ENCODE measurements at regions not wholly inside any gene's neighbourhood (a gene's known extent, or its start where the extent isn't known, plus 50 kb on each side); places are given as distances from the start of the nearest gene placed in this dataset.

DNA sequence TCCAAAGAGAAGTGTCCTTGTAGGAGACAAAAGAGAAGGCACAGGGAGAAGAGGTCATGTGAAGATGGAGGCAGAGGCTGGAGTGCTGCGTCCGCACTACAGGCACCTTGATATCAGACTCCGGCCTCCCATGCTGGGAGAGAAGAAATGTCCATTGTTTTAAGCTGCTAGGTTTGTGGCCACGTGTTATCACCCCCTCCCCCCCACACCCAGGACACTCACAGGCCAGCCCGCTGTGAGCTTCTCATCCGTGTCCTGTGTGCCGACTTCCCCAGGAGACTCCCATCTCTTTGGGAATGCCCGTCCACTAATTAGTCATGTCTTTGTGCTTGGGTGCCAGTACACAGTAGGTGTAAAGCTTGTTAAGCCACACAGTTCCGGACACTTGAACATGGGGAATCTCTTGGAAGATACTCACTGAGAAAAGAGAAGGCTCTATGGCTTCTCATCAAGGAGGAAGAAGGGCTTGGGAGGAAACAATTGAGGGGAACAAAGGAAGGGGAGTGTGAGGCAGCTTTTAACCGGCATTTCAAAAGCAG, 1234.7 kb downstream of the TBC1D22A start:
- DNase-seq (ENCODE audit: low read depth) = no peak
- TF ChIP-seq, protein P1, sequence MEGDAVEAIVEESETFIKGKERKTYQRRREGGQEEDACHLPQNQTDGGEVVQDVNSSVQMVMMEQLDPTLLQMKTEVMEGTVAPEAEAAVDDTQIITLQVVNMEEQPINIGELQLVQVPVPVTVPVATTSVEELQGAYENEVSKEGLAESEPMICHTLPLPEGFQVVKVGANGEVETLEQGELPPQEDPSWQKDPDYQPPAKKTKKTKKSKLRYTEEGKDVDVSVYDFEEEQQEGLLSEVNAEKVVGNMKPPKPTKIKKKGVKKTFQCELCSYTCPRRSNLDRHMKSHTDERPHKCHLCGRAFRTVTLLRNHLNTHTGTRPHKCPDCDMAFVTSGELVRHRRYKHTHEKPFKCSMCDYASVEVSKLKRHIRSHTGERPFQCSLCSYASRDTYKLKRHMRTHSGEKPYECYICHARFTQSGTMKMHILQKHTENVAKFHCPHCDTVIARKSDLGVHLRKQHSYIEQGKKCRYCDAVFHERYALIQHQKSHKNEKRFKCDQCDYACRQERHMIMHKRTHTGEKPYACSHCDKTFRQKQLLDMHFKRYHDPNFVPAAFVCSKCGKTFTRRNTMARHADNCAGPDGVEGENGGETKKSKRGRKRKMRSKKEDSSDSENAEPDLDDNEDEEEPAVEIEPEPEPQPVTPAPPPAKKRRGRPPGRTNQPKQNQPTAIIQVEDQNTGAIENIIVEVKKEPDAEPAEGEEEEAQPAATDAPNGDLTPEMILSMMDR (IDR thresholded peaks at IDR 0.05; ENCODE audit: control insufficient read depth, extremely low read depth, insufficient read depth) = no peak
- H3K4me3 ChIP-seq (ENCODE audit: low read depth, low read length) = no peak overlapping the region

DNA sequence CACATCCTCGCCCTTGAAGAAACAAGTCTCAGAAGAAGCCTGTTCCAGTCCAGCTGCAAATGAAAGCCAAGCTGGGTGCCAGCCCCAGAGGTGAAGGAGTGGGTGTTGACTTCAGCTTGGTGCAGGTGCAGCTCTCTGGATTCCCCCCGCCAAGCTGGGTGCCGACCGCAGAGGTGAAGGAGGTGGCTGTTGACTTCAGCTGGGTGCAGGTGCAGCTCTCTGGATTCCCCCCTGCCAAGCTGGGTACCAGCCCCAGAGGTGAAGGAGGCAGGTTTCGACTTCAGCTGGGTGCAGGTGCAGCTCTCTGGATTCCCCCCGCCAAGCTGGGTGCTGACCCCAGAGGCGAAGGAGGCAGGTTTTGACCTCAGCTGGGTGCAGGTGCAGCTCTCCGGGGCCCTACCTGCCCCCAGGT, 1234.0 kb downstream of the TBC1D22A start:
- DNase-seq (ENCODE audit: low read depth) = no peak
- H3K4me3 ChIP-seq (ENCODE audit: low read depth, low read length) = no peak overlapping the region
- TF ChIP-seq, protein P1 (IDR thresholded peaks at IDR 0.05; ENCODE audit: control insufficient read depth, extremely low read depth, insufficient read depth) = no peak

DNA sequence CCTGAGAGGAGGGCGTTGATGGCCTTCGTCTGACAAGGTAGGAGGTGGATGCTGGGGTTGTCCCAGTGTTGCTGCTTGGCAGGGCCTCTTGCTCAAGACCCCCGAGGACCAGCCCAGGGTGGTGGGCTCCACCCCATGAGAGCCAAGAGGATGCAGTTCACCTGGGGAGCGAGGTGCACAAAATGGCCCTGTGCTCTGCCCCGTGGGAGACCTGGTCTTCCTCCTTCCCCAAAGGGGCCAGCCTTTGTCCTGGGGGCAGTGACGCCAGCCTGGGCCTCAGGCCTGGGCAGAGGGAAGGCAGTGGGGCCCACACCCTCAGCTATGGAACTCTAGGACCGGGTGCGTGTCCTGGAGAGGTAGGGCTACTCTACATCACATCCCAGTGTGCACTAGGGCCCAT, 1233.3 kb downstream of the TBC1D22A start:
- no peak overlapping the region for H3K4me3 ChIP-seq (ENCODE audit: low read depth, low read length)
- TF ChIP-seq, protein P1 (IDR thresholded peaks at IDR 0.05; ENCODE audit: control insufficient read depth, extremely low read depth, insufficient read depth) = no peak
- DNase-seq (ENCODE audit: low read depth) = no peak

DNA sequence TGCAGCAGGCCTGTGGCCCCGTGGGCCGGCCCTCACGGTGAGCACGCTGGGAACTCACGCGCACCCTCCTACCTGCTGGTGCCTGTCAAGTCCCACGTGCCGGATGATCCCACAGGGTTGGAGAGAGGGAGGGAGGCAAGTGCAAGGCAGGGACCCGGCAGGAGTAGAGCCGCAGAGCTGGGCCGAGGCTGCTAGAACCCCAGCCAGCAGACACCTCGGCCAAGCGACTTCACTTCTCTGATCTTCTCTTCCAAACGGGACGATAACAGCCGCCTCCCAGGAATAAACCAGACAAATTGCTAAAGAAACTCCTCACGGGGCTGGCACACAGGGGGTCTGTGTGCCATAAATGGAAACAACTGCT, 1232.8 kb downstream of the TBC1D22A start:
- H3K4me3 ChIP-seq (ENCODE audit: low read depth, low read length) = no peak overlapping the region
- TF ChIP-seq, protein P1 (IDR thresholded peaks at IDR 0.05; ENCODE audit: control insufficient read depth, extremely low read depth, insufficient read depth) = no peak
- no peak for DNase-seq (ENCODE audit: low read depth)

DNA sequence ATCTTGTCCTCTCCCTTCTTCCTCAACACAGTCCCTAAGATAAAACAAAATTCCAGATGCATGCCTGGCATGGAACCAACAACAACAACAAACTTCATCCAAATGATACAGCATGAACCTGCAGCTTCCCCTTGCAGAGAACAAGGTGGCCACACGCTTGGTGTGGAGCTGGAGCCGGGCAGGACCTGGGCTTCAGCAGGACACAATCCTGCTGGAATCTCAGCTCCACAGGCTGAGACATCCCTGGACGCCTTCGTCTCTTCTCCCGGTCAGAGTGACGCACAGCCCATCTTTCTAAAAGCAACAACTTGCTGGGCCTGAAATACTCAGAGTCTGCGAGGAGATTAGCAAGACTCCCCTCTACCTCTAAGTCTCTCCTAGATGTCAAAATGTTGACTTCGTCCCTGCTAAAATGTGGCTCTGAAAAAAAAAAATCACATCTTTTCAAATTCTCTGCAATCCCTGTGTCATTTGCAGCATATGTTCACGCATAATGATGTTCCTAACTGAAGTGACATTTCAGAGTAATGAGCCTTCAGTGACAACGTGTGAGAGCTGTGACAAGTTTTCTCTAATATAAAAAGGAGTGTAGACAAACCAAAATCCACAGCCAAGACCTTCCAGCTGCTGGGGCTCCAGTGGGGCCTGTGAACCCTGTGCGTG, 1232.3 kb downstream of the TBC1D22A start:
- H3K4me3 ChIP-seq (ENCODE audit: low read depth, low read length) = no peak overlapping the region
- DNase-seq (ENCODE audit: low read depth) = no peak
- TF ChIP-seq, protein P1 (IDR thresholded peaks at IDR 0.05; ENCODE audit: control insufficient read depth, extremely low read depth, insufficient read depth) = no peak

DNA sequence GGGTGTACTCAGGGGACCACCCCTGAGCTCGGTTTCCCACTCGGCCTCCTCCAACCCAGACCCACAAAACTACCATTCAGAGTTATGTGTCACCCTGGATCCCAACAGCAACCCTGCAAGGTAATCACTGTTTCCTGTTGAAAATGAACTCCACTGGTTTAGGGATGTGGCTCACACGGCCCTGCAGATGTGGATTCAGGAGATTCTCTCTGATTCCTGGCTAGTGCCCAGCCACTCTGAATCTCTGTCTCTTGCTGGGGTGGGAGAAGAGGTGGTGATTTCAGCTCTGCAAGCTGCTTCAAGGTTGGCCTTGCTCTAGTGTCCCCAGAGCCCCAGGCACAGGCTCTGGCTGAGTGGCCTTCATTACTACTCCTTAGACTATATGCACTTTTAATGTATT, 1231.6 kb downstream of the TBC1D22A start:
- no peak overlapping the region for H3K4me3 ChIP-seq (ENCODE audit: low read depth, low read length)
- DNase-seq (ENCODE audit: low read depth) = no peak
- TF ChIP-seq, protein P1 (IDR thresholded peaks at IDR 0.05; ENCODE audit: control insufficient read depth, extremely low read depth, insufficient read depth) = no peak

DNA sequence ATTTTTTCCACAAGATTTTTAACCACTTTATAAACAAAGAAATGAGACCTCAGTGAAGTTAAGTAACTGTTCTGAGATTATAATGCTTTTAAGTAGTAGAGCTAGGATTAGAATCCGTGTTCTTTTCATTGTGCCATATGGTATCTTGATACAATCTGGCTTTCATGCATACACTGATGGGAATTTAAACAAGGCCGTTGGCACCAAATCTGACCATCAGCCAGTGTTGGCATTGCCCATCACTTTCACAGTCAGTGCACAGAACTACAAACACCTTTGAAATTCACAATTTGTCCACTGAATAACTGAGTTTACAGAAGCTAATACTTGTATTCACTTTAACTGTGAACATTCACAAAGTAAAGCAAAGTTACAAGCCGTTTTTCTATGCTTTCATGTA, 1228.0 kb downstream of the TBC1D22A start:
- TF ChIP-seq, protein P1 (IDR thresholded peaks at IDR 0.05; ENCODE audit: control insufficient read depth, extremely low read depth, insufficient read depth) = no peak
- no peak for DNase-seq (ENCODE audit: low read depth)
- no peak overlapping the region for H3K4me3 ChIP-seq (ENCODE audit: low read depth, low read length)
